Fibroblast of lung (primary cell): ENCODE measurements at regions not wholly inside any gene's neighbourhood (a gene's known extent, or its start where the extent isn't known, plus 50 kb on each side); places are given as distances from the start of the nearest gene placed in this dataset.

Source experiments
- DNase-seq, 2 donors: peaks; one replicate each; pipeline versions ENCODE4 v3.0.0 to v3.0.0-alpha.2; 2010; ENCODE audit warnings: low read depth in 2 of 2
- H2AFZ ChIP-seq: 2 replicates; pipeline ENCODE4 v1.5.1; 2012; ENCODE audit warnings: low read length, control low read depth, inconsistent platforms
- H3K27ac ChIP-seq: 2 replicates; pipeline ENCODE4 v1.5.1; 2011; ENCODE audit warnings: low read length, control low read depth; ENCODE audit not compliant: insufficient read depth
- H3K27me3 ChIP-seq: 2 replicates; pipeline ENCODE4 v1.5.1; 2011; ENCODE audit warnings: mild to moderate bottlenecking, low read length; ENCODE audit not compliant: control insufficient read depth, insufficient read depth
- H3K36me3 ChIP-seq: 2 replicates; pipeline ENCODE4 v1.5.1; 2011; ENCODE audit warnings: low read length; ENCODE audit not compliant: control insufficient read depth, insufficient read depth
- H3K4me1 ChIP-seq: 2 replicates; pipeline ENCODE4 v1.5.1; 2011; ENCODE audit warnings: low read length; ENCODE audit not compliant: control insufficient read depth, insufficient read depth; ENCODE audit errors: extremely low read depth
- H3K4me2 ChIP-seq: 2 replicates; pipeline ENCODE4 v1.5.1; 2011; ENCODE audit warnings: low read length, control low read depth; ENCODE audit not compliant: insufficient read depth; ENCODE audit errors: extremely low read depth
- H3K4me3 ChIP-seq, 4 experiments: fragments of 200-600 bp in 1 of 4; sonication (generic) in 1 of 4; replicated peaks in 1 of 4; 2 replicates each; pipeline ENCODE4 v1.5.1; 2011 to 2016; ENCODE audit warnings: low read length in 4 of 4, low read depth in 3 of 4, mild to moderate bottlenecking in 3 of 4, control low read depth in 2 of 4, inconsistent platforms in 1 of 4, mixed read lengths in 1 of 4; ENCODE audit not compliant: insufficient read depth in 1 of 4; ENCODE audit errors: control extremely low read depth in 1 of 4
- H3K79me2 ChIP-seq: 2 replicates; pipeline ENCODE4 v1.5.1; 2012; ENCODE audit warnings: mild to moderate bottlenecking, low read length, inconsistent platforms; ENCODE audit not compliant: control insufficient read depth, insufficient read depth
- H3K9ac ChIP-seq: 2 replicates; pipeline ENCODE4 v1.5.1; 2011; ENCODE audit warnings: mild to moderate bottlenecking, low read length, control low read depth; ENCODE audit not compliant: insufficient read depth
- H3K9me3 ChIP-seq: 2 replicates; pipeline ENCODE4 v1.5.1; 2012; ENCODE audit warnings: low read depth, low read length; ENCODE audit not compliant: control insufficient read depth, insufficient read depth
- H4K20me1 ChIP-seq: 2 replicates; pipeline ENCODE4 v1.5.1; 2011; ENCODE audit warnings: low read length; ENCODE audit not compliant: control insufficient read depth, insufficient read depth; ENCODE audit errors: extremely low read depth
- EZH2 ChIP-seq: IDR thresholded peaks from 2 replicates; pipeline ENCODE4 v1.5.1; 2012; ENCODE audit warnings: low read length, control low read depth, mild to moderate bottlenecking; ENCODE audit errors: missing control alignments
- TF ChIP-seq, protein P1 (sequence below), 2 donors: IDR thresholded peaks in 1 of 2; conservative IDR thresholded peaks in 1 of 2; 1 replicate in 1 of 2; 2 replicates in 1 of 2; pipeline ENCODE4 v1.5.1; 2011 to 2012; ENCODE audit warnings: low read length in 2 of 2, control low read depth in 1 of 2, inconsistent platforms in 1 of 2, low read depth in 1 of 2, mild to moderate bottlenecking in 1 of 2

DNA sequence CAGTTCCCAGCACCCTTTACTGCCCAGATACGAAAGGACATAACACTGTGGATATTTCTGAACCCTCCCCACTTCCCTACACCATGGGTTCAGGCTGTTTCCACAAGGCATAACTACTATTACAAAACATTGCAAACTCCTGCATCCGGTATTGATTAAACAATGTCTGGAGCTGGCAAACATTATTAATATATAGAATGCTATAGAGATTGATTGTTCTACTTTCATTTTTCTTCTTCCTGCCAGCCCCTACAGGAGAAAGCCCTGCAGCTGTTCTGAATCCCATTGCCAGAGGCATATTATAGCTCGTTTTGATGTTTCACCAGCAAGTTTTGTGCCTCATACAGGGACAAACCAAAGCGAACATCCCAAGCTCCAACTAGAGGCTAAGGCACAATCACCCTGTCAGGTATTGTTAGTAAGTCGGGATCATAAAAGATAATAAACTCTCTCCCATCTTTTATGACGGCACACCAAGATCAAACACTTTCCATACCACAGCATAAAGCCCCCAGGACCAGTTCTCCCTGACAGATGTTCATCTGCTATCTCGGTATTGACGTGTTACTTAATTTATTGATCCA lies 331.1 kb upstream of the NT5E start:
- Histone ChIP-seq H3K27me3 (no peaks in the 10 kb centered on the region), H3K4me2 (no peak overlapping the region), H3K9me3 (no peaks in the 10 kb centered on the region), H3K4me1 (no peaks in the 10 kb centered on the region), H3K79me2 (no peaks in the 10 kb centered on the region), H3K9ac (no peak overlapping the region), H3K27ac (no peak overlapping the region), H3K36me3 (no peaks in the 10 kb centered on the region), H4K20me1 (no peaks in the 10 kb centered on the region), H2AFZ (no peak overlapping the region), H3K4me3 (no peak overlapping the region)
- no peak for DNase-seq
- TF ChIP-seq EZH2, result no peak
- TF ChIP-seq, protein P1, sequence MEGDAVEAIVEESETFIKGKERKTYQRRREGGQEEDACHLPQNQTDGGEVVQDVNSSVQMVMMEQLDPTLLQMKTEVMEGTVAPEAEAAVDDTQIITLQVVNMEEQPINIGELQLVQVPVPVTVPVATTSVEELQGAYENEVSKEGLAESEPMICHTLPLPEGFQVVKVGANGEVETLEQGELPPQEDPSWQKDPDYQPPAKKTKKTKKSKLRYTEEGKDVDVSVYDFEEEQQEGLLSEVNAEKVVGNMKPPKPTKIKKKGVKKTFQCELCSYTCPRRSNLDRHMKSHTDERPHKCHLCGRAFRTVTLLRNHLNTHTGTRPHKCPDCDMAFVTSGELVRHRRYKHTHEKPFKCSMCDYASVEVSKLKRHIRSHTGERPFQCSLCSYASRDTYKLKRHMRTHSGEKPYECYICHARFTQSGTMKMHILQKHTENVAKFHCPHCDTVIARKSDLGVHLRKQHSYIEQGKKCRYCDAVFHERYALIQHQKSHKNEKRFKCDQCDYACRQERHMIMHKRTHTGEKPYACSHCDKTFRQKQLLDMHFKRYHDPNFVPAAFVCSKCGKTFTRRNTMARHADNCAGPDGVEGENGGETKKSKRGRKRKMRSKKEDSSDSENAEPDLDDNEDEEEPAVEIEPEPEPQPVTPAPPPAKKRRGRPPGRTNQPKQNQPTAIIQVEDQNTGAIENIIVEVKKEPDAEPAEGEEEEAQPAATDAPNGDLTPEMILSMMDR (conservative IDR thresholded peaks at IDR 0.05 in 1 of 2, IDR thresholded peaks at IDR 0.05 in 1 of 2; ENCODE audit: low read depth in 1 of 2, low read length in 2 of 2), result no peak

DNA sequence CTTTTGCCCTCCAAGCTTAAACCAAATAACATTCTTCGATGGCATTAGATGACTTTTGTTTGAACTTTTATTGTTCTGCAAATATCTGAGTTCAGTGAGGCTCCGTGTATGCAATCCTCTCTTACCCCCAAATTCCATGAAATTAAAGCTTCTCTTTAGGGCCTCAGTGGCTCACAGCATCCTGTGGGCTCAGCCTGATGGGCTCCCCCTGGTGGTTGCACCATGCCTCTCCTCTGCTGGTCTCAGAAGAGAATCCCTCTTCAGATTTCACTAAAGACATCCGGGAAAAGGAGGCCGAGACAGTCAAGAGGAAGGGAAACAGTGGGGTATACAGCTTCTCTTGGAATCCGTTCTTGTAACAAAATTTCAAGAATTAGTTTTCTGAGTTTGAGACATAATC lies 331.6 kb upstream of the NT5E start:
- no peaks in the 10 kb centered on the region for H4K20me1 ChIP-seq
- no peaks in the 10 kb centered on the region for H3K79me2 ChIP-seq
- H3K36me3 ChIP-seq, result no peaks in the 10 kb centered on the region
- no peak overlapping the region for H2AFZ ChIP-seq
- no peak overlapping the region for H3K27ac ChIP-seq
- no peaks in the 10 kb centered on the region for H3K27me3 ChIP-seq
- no peak overlapping the region for H3K4me3 ChIP-seq
- H3K4me2 ChIP-seq, result no peak overlapping the region
- TF ChIP-seq, protein P1 (conservative IDR thresholded peaks at IDR 0.05 in 1 of 2, IDR thresholded peaks at IDR 0.05 in 1 of 2; ENCODE audit: low read depth in 1 of 2, low read length in 2 of 2), result peak in 1 of 2 donors; percentile 5
- no peak for TF ChIP-seq EZH2
- H3K9ac ChIP-seq, result no peak overlapping the region
- no peak for DNase-seq
- no peaks in the 10 kb centered on the region for H3K9me3 ChIP-seq
- H3K4me1 ChIP-seq, result no peaks in the 10 kb centered on the region

DNA sequence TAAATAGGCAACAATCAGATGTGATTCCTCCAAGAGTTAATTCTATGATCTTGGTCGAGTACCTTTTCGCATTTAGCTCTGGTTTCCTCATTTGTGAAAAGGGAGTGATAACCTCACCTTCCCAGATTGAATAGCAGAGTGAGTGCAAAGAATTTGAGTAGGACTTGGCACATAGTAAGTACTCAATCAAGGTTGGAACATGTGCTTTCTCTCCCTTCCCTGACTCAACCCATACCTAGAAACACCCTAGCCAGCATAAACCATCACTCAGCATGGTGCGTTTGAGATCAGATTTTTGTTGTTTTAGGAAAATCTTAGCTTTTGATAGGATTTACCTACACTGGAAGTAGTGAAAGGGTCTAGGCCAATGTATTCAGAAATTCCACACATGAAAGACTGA lies 333.4 kb upstream of the NT5E start:
- H3K27ac ChIP-seq, result no peak overlapping the region
- H3K9me3 ChIP-seq, result no peaks in the 10 kb centered on the region
- H3K9ac ChIP-seq, result no peak overlapping the region
- H3K36me3 ChIP-seq, result no peaks in the 10 kb centered on the region
- H3K79me2 ChIP-seq, result no peaks in the 10 kb centered on the region
- DNase-seq, result no peak
- H3K27me3 ChIP-seq, result no peaks in the 10 kb centered on the region
- H2AFZ ChIP-seq, result no peak overlapping the region
- no peaks in the 10 kb centered on the region for H3K4me1 ChIP-seq
- H4K20me1 ChIP-seq, result no peaks in the 10 kb centered on the region
- H3K4me3 ChIP-seq, result no peak overlapping the region
- no peak overlapping the region for H3K4me2 ChIP-seq
- TF ChIP-seq, protein P1 (conservative IDR thresholded peaks at IDR 0.05 in 1 of 2, IDR thresholded peaks at IDR 0.05 in 1 of 2; ENCODE audit: low read depth in 1 of 2, low read length in 2 of 2), result no peak
- TF ChIP-seq EZH2, result no peak
